Esophagus mucosa (tissue), 1 donor: ENCODE measurements at regions not wholly inside any gene's neighbourhood (a gene's known extent, or its start where the extent isn't known, plus 50 kb on each side); places are given as distances from the start of the nearest gene placed in this dataset.

Experiments
- ATAC-seq: fragments of 200-7000 bp; cut with Tn5 transposase; one replicate; pipeline ENCODE4 v1.9.1; 2020
- donor health status: DM: yes; HTN: yes; CAD: no.

- no peak for ATAC-seq
These were observed 178.7 kb downstream of the SPRY1 start for GRCh38 chr4:123575291-123575690.

GRCh38 chr4:123577225-123577906 lies 180.8 kb downstream of the SPRY1 start:
- ATAC-seq = no peak

- ATAC-seq = no peak
These were observed 181.9 kb downstream of the SPRY1 start for GRCh38 chr4:123578276-123579029.

- no peak for ATAC-seq
These were observed 183.4 kb downstream of the SPRY1 start for GRCh38 chr4:123579961-123580360.

GRCh38 chr4:123580981-123581664 lies 184.5 kb downstream of the SPRY1 start:
- no peak for ATAC-seq

GRCh38 chr4:123581802-123582201 lies 185.2 kb downstream of the SPRY1 start:
- no peak for ATAC-seq

GRCh38 chr4:123583043-123583442 lies 186.4 kb downstream of the SPRY1 start:
- ATAC-seq = no peak

GRCh38 chr4:123585111-123585510 lies 188.5 kb downstream of the SPRY1 start:
- no peak for ATAC-seq

GRCh38 chr4:123587983-123588494 lies 191.4 kb downstream of the SPRY1 start:
- ATAC-seq = peak; percentile 81

GRCh38 chr4:123588631-123589241 lies 192.1 kb downstream of the SPRY1 start:
- ATAC-seq = peak; percentile 43

GRCh38 chr4:123589301-123589700 lies 192.7 kb downstream of the SPRY1 start:
- no peak for ATAC-seq

GRCh38 chr4:123591875-123592274 lies 195.3 kb downstream of the SPRY1 start:
- ATAC-seq = no peak

- no peak for ATAC-seq
These were observed 197.1 kb downstream of the SPRY1 start for GRCh38 chr4:123593655-123594054.

- no peak for ATAC-seq
These were observed 200.2 kb downstream of the SPRY1 start for GRCh38 chr4:123596805-123597204.

GRCh38 chr4:123597586-123597985 lies 201.0 kb downstream of the SPRY1 start:
- no peak for ATAC-seq

GRCh38 chr4:123598331-123598730 lies 201.7 kb downstream of the SPRY1 start:
- no peak for ATAC-seq

GRCh38 chr4:123599061-123599919 lies 202.7 kb downstream of the SPRY1 start:
- peak; percentile 65 for ATAC-seq

- ATAC-seq = peak; percentile 82
These were observed 203.6 kb downstream of the SPRY1 start for GRCh38 chr4:123599920-123600810.

GRCh38 chr4:123600987-123601904 lies 204.7 kb downstream of the SPRY1 start:
- ATAC-seq = no peak

GRCh38 chr4:123602007-123602406 lies 205.4 kb downstream of the SPRY1 start:
- ATAC-seq = no peak
